22Rv1 (cell line): ENCODE measurements at regions not wholly inside any gene's neighbourhood (a gene's known extent, or its start where the extent isn't known, plus 50 kb on each side); places are given as distances from the start of the nearest gene placed in this dataset.

Experiments
- H3K27ac ChIP-seq: fragments of 450-650 bp; 2 replicates; pipeline ENCODE4 v1.5.1; 2017
- ZFX ChIP-seq: fragments of 450-650 bp; IDR thresholded peaks from 2 replicates; pipeline ENCODE4 v1.6.1; 2017; ENCODE audit warnings: antibody characterized with exemption, borderline replicate concordance
- TF ChIP-seq, protein P1 (sequence below): fragments of 450-650 bp; IDR thresholded peaks from 2 replicates; pipeline ENCODE4 v1.5.1; 2017; ENCODE audit warnings: mild to moderate bottlenecking

DNA sequence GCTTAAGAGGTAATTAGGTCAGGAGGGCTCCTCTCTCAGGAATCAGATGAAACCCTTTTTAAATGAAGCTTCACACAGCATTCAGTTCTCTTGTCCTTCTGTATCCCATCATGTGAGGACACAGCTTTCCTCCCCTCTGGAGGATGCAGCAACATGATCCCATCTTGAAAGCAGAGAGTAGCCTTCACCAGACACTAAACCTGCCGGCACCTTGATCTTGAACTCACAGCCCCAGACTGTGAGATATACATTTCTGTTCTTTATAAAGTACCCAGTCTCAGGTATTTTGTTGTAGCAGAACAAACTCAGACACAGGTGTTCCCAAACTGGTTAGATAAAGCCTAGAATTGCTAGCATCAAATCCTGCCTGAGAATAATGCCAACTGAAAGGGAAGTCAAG is 83.7 kb upstream of the PRICKLE2 start:
- TF ChIP-seq, protein P1, sequence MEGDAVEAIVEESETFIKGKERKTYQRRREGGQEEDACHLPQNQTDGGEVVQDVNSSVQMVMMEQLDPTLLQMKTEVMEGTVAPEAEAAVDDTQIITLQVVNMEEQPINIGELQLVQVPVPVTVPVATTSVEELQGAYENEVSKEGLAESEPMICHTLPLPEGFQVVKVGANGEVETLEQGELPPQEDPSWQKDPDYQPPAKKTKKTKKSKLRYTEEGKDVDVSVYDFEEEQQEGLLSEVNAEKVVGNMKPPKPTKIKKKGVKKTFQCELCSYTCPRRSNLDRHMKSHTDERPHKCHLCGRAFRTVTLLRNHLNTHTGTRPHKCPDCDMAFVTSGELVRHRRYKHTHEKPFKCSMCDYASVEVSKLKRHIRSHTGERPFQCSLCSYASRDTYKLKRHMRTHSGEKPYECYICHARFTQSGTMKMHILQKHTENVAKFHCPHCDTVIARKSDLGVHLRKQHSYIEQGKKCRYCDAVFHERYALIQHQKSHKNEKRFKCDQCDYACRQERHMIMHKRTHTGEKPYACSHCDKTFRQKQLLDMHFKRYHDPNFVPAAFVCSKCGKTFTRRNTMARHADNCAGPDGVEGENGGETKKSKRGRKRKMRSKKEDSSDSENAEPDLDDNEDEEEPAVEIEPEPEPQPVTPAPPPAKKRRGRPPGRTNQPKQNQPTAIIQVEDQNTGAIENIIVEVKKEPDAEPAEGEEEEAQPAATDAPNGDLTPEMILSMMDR, result no peak
- TF ChIP-seq ZFX, result no peak

DNA sequence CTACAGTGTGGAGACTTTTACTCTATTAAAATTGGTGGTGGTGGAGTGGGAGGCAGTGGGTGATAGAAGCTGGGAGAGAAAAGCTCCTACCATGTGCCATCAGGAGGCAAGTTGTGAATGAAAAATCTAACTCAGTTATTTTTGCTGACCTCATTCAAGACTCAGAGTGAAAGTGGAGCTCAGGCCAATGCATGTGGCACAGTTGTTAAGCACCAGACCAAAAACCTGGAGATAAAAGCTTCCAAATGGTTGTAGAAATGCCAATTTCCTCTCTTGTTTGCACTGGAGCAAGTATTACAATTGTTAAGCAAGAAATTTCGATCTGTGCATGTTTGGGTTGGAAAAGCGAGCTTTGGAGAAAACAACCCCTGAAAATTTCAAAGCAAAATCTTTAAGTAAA is 81.5 kb upstream of the PRICKLE2 start:
- H3K27ac ChIP-seq, result no peak overlapping the region
- no peak for TF ChIP-seq ZFX
- TF ChIP-seq, protein P1, result no peak

More for the DNA sequence above, 83.7 kb upstream of the PRICKLE2 start:
- H3K27ac ChIP-seq, result no peak overlapping the region

DNA sequence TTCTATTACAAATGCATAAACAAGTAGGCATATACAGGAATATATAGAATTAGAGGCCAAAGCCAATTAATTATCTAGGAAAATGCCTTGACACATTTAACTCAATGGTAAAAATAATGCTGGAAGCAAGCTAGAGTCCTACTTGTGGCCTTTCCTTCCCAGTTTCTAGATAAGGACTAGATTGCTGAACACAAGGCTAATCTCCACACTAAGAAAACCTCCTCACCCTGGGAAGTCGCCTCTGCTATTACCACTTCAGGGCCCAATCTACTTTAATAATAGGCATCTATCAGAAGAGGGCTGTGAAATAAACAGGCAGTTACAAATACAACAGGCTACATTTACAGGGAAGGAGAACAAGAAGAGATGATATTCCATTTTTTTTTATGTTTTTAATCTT is 80.5 kb upstream of the PRICKLE2 start:
- TF ChIP-seq ZFX, result no peak
- TF ChIP-seq, protein P1, result no peak
- H3K27ac ChIP-seq, result no peak overlapping the region

DNA sequence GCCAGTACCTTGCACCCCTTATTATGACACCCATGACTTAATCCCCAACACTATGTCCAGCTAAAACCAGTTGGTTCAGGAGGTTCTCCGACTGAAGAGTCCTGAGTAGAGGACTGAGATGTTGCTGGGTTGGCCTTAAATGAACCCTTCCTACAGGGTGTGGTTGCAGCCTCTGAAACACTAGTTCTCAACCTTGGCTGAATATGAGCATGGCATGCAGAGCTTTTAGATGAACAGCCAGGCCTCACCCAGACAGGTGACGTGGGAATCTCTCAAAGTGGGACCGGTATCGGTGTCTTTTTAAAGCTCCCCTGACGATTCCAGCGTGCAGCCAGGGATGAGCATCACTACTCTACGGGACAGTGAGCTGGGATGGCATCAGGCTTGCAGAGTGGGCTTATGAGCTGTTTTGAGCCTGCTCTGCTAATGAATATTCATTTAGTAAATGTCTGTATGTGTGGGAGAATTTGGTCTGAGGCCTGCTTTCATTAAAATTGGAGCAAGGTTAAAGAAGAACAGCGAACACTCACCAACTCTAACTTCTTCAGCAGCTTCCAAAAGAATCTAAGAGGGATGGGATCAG is 79.7 kb upstream of the PRICKLE2 start:
- TF ChIP-seq ZFX, result no peak
- TF ChIP-seq, protein P1, result no peak
- H3K27ac ChIP-seq, result no peak overlapping the region

DNA sequence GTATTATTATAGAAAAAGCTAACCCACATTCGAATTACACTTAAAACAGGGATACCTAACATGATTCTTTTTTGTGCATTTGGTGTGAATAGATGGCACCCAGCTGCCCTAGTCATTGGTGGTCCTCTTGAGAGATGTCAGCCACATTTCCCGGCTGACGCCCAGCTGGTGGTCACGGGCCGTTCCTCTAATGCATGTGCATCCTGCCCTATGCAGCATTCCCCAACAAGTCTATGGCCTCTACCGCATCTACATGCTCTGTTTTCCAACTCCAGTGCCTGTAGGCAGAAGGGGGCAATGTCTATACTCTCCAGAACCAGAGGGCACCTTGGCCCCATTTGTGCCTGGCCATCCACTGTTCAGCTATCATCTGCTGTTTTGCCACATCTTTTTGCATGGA is 78.6 kb upstream of the PRICKLE2 start:
- H3K27ac ChIP-seq, result no peak overlapping the region
- no peak for TF ChIP-seq ZFX
- TF ChIP-seq, protein P1, result no peak

DNA sequence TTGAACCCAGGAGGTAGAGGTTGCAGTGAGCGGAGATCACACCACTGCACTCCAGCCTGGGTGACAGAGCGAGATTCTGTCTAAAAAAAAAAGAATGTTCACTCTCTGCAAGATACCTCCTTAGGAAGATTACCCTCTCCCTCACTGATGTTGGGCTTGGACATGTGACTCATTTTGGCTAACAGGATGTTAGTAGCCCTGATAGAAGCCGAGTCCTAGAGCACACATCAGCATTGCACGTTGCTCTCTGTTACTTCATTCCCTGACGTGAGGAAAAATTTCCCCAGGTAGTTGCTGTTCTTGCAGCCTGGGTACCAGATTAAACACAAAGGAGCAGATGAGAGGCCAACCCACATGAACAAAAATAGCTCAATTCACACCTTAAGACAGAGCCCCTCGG is 78.1 kb upstream of the PRICKLE2 start:
- H3K27ac ChIP-seq, result no peak overlapping the region
- TF ChIP-seq, protein P1, result no peak
- TF ChIP-seq ZFX, result no peak

DNA sequence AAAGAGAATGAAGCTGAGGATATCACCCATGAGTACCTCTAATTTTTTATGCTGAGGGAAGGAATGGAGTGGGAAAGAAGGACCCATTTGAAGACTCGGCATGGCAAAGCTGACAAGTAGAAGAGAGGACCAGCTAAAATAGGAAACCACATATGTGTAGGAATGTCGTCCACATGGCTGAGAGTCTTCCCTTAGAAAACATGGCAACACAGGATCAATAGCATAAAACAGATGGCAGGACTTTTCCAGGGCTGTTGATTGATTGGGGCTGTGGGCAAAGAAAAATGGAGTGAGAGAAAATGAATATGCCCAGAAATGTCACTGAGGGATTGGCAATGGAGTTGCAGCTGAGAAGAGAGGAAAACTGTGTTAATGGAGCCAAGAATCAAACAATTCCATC is 76.2 kb upstream of the PRICKLE2 start:
- TF ChIP-seq, protein P1, result no peak
- TF ChIP-seq ZFX, result no peak

More for the DNA sequence above, 76.2 kb upstream of the PRICKLE2 start:
- H3K27ac ChIP-seq, result no peak overlapping the region
